GM12892 (cell line): ENCODE measurements at regions not wholly inside any gene's neighbourhood (a gene's known extent, or its start where the extent isn't known, plus 50 kb on each side); places are given as distances from the start of the nearest gene placed in this dataset.

ENCODE experiments used
- POLR2A ChIP-seq: IDR thresholded peaks from 2 replicates; pipeline ENCODE4 v1.6.1; 2011; ENCODE audit warnings: low read depth, low read length, control low read depth
- POLR2AphosphoS5 ChIP-seq: IDR thresholded peaks from 2 replicates; pipeline ENCODE4 v1.6.1; 2011; ENCODE audit warnings: low read depth, low read length, control low read depth
- TAF1 ChIP-seq: IDR thresholded peaks from 2 replicates; pipeline ENCODE4 v1.6.1; 2011; ENCODE audit warnings: low read depth, mild to moderate bottlenecking, control low read depth, low read length, borderline replicate concordance

DNA sequence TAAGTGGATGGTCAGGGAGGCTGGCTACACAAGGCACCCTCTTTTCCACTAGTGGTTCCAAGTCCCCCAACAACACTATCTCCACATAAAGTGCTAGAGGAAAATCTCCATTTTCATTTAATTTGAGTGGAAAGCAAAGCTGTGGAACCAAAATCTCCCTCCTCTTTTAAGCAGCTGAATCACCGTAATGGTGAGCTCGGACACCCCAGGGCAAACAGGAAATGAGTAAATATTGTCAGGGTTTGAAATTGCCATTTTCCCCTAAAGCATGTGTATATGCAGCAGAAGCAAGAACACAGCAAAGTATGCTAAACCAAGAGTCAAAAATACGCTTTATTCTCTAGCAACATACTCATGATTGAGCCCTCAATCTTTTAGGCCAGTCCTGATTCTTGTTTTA is 143.7 kb downstream of the GPAM start:
- TF ChIP-seq POLR2A = no peak
- no peak for TF ChIP-seq POLR2AphosphoS5
- TF ChIP-seq TAF1 = no peak
